Head of caudate nucleus (tissue), 42 donors: ENCODE measurements at regions not wholly inside any gene's neighbourhood (a gene's known extent, or its start where the extent isn't known, plus 50 kb on each side); places are given as distances from the start of the nearest gene placed in this dataset.
"Not testable (repeated sequence)": the region's sequence is repeated elsewhere in the genome, so short reads cannot be mapped to it uniquely, and the experiment has no call there.

ENCODE experiments used
- DNase-seq, 42 donors: peaks; one replicate each; pipeline versions ENCODE4 v3.0.0 to v3.0.0-alpha.2; 2020 to 2021; ENCODE audit warnings: mixed read lengths in 7 of 42
- intact Hi-C: fragments of 100-400 bp; cut with DNase I; formaldehyde crosslinking; loops from one replicate; pipeline ENCODE4 v1.15.0; 2022

DNA sequence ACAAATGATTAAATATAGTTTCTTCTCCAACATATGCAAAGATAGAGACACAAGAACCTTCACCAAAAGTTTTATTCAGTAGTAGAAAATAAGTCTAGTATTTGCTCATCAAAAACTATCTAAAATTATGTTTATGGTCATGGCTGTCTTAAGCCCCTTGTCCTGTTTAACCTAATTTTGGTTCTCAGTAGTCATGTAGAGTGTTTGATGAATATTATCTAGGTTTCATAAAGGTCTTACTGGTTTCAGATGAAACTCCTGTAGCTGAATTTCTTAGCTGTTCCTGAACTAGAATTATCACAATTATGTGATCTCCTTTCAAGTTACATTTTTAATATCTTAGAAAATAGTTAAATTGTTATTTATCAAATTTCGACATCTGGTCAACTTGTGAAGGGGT is 228.0 kb upstream of the SPHKAP start:
- intact Hi-C loops, result no loop called here
- DNase-seq, result no peak

- DNase-seq, result no peak
- intact Hi-C loops, result no loop called here
Measured at GRCh38 chr2:228408529-228409227, 227.2 kb upstream of the SPHKAP start.

DNA sequence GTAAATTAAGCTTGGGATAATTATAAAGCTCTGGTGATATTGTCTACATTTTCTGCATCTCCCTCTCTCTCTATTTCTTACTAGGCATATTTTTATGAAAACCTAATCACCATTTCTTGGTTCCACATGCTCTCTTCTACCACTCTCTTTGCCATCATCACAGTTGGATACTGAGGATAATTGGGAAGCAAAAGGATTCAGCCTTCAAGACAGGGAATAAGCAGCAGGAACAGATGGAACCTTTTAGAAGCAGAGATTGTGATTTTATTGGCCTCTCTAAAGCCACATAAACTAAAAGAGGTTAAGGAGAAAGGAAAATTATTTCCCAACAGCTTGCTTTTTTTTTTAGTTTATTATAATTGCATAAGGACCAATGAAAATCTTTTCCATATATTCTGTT is 226.3 kb upstream of the SPHKAP start:
- no peak for DNase-seq
- intact Hi-C loops, result no loop called here

DNA sequence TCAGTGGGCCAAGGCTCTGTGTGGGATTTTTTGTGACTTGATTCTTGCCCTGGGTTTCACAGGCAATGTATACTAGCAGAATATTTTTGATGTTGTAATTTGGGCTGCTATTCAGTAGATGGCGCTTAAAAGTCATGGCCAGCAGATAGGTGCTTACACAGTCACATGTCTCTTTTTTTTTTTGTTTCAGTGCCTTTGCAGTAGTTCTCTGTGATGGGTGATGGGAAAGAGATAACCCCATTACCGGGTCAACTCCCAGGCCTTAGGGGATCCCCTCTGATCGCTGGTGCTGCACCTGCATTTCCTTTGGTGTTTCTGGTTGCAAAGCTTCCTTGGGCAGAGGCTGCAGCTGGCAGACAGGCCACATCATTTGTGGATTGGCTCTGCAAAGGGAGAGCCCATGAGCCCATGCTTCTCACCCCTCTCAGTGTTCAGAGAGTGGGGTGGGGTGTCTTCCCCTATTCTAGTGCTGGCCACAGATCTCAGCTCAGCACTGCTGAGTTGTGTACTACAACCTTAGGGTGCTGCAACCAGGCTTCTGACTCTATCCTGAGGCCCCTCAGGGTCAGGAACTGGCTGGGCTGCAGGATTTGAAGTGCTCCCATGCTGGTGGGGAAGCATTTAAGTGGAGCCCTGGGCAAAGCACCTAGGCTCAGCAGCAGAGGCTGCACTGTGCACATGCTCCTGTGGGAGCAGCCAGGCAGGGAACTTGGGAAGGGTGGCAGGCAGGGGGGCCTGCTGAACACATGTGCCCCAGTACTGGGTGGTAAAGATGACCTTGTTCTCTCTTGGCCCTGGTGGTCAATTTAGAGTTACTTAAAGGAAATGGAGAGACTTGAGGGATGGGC is 219.8 kb upstream of the SPHKAP start:
- intact Hi-C loops, result no loop called here
- DNase-seq, result no peak

- intact Hi-C loops, result no loop called here
- DNase-seq, result no peak
Measured at GRCh38 chr2:228387776-228388175, 206.3 kb upstream of the SPHKAP start.

GRCh38 chr2:228378696-228379425 is 197.4 kb upstream of the SPHKAP start:
- no peak for DNase-seq
- intact Hi-C loops, result no loop called here

DNA sequence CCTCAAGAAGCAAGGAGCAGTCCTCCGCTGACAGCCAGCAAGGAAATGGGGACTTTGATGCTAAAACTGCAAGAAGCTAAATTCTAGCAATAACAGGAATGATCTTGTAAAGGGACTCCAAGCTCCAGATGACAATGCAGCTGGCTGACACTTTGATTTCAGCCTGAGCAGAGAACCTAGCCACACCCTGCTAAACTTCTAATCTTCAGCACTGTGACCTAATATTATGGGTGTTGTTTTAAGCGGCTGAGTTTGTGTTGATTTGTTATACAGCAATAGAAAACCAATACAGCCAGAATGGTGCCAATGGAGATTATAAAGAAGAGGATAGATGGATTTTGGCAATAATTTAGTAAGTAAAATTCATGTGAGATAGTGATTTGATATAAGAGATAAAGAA is 196.7 kb upstream of the SPHKAP start:
- DNase-seq, result no peak
- intact Hi-C loops, result no loop called here

GRCh38 chr2:228377533-228377932 is 196.0 kb upstream of the SPHKAP start:
- DNase-seq, result no peak
- intact Hi-C loops, result no loop called here

DNA sequence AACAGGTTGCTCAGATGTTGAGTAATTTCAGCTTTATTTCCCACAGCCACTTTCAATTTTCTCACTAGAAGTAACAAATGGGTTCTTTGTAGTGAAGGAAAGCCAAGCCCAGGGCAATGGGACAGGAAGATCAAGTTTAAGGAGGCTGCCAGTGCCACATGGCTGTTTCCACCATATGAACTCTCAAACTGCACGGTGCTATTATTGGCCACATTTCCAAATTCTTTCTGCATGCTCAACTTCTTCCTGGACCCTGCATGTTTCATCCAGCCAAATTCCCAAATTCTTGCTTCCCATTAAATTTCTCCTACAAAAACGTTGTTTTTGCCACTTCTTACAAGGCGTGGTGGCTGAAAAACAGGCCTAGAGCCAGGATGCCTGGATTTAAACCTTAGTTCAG is 193.3 kb upstream of the SPHKAP start:
- intact Hi-C loops, result no loop called here
- DNase-seq, result no peak

- DNase-seq, result no peak
- intact Hi-C loops, result no loop called here
Measured at GRCh38 chr2:228373191-228373590, 191.7 kb upstream of the SPHKAP start.

- intact Hi-C loops, result no loop called here
- DNase-seq, result no peak
Measured at GRCh38 chr2:228372212-228372611, 190.7 kb upstream of the SPHKAP start.

DNA sequence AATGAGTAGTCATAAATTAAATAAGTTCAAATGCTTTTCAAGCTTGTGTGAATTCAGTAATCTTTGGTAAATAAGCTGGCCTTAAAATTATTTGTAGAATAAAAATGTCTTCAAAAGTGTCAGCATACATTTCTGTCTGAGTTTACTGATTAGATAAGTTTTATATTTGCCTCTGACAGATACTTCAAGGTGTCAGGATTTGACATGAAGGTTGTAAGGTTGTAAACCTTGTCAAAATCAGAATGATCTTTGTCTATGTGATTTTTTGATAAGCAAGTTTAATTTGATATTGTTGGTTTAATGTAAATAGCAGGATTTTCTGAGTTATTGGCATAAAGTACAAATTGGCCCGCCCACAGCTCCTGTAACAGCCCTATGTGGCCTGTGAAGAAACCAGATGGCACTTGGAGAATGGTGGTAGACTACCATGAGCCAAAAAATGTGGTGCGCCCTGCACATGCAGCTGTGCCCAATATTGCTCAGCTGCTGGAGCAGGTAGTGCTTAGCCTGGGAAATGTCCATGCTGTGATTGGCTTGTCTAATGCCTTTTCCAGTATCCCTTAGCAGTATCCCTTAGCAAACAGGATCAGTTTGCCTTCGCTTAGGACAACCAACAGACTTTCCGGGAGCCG is 188.0 kb upstream of the SPHKAP start:
- no peak for DNase-seq

DNA sequence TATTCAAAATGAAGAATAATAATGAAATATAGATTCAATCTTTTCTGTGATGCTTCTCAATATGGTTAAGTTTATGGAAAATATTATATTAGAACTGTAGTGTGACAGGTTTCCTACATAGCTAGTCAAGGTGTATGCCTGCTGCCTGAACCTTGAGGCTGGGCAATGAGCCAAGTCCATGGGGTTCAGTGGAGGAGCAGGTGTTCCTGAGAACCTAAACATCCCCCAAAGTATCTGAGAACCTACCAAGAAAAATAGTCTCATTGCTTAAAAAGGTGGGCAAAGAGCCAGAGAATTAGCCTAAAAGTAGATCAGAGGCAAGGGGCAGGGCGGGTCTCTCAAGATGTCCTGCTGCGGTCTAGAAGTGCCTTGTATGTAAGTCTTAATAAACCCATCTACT is 185.9 kb upstream of the SPHKAP start:
- intact Hi-C loops, result no loop called here
- DNase-seq, result no peak

More for the DNA sequence above, 188.0 kb upstream of the SPHKAP start:
- intact Hi-C loops, result no loop called here

- no peak for DNase-seq
- intact Hi-C loops, result no loop called here
Measured at GRCh38 chr2:228359473-228359872, 178.0 kb upstream of the SPHKAP start.

DNA sequence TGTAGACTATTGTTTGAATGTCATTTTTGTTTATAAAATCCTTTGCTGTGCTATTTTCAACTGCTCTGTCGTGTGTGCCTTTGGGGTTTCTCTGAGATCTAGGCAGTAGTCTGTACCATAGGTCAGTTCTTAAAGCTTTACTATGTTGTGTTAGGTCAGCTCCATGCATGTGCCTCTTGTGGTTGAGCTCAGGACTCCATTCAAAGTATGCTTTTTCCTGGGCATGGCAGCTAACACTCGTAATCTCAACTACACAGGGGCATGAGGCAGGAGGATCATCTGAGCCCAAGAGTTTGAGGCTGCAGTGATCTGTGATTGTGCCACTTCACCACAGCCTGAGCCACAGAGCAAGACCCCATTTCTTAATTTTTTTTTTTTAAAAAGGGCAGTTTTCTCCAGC is 174.4 kb upstream of the SPHKAP start:
- intact Hi-C loops, result no loop called here
- DNase-seq, result no peak

- DNase-seq, intact Hi-C loops: not testable (repeated sequence)
Measured at GRCh38 chr2:228352980-228353379, 171.5 kb upstream of the SPHKAP start.

GRCh38 chr2:228352048-228352447 is 170.6 kb upstream of the SPHKAP start:
- intact Hi-C loops, result no loop called here

GRCh38 chr2:228348516-228349064 is 167.1 kb upstream of the SPHKAP start:
- intact Hi-C loops, result no loop called here
- no peak for DNase-seq

More at GRCh38 chr2:228352048-228352447, 170.6 kb upstream of the SPHKAP start:
- DNase-seq, result no peak

DNA sequence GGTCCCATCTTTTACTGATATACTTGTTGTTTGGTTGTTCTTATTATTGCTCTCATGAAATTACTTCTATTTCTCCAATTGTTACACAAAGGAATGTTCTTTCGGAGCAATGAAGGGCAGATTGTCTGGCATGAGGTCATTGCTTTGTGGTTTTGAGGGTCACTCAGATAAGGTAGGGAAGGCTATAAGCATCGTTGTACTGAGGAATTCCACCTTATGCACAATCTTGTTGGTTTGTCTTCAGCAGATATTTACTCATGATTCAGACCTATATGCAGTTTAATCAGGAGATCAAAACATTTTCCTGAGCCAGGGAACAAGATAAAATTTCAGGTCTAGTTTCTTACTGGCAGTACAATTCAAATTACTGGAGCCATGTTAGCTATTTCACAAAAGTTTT is 163.0 kb upstream of the SPHKAP start:
- DNase-seq, result no peak
- intact Hi-C loops, result no loop called here
